Sciatic nerve (tissue), 2 donors: ENCODE measurements at regions not wholly inside any gene's neighbourhood (a gene's known extent, or its start where the extent isn't known, plus 50 kb on each side); places are given as distances from the start of the nearest gene placed in this dataset.
A peak's percentile ranks its signal among the peaks of the same experiment; 100 is the strongest.

ENCODE experiments used
- ATAC-seq: fragments of 200-7000 bp; cut with Tn5 transposase; one replicate; pipeline ENCODE4 v1.9.1; 2020; ENCODE audit warnings: mild to moderate bottlenecking, moderate library complexity
- DNase-seq: peaks from one replicate; pipeline ENCODE4 v3.0.0-alpha.2; 2020; ENCODE audit warnings: low spot score
- intact Hi-C: fragments of 100-400 bp; cut with DNase I; formaldehyde crosslinking; loops from one replicate; pipeline ENCODE4 v1.14.2; 2022
- donor health status: DM: no; HTN: no; CAD: no.
- donor health status: DM: no; HTN: no; CAD: no.

DNA sequence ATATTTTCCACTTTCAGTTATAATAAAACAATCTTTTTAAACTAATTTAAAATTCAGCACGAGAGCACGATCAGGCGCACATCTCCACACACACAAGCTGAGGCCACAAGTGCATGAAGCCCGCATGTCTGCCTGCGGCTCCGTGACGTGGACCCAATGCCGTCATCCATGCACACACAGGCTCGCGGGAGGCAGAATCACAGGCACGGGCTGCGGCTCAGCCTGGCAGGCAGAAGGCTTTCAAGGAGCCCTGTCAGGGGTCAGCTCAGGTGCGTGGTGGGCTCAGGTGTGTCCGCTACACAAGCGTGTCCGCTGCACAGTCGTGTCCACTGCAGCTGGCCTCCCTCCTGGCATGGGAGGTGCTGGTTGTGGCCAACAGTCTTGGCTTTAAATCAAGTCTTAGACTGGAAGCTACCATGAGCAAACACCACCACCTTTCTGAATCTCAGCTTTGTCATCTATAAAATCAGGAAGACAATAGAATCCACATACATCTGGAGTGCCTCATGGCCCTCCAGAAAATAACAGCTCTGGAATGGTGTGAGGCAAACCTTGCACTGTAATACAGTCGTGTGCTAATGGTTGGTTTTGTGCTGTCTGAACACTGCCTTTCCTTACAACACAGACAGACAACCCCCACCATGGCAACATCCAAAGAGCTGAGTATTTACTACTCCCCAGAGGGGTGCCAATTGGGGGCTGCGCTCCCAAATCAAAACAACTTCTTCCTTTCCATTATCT lies 210.1 kb downstream of the NDUFA10 start:
- DNase-seq (peak; percentile 51), ATAC-seq (peak; percentile 61)
- intact Hi-C loops: no loop called here

DNA sequence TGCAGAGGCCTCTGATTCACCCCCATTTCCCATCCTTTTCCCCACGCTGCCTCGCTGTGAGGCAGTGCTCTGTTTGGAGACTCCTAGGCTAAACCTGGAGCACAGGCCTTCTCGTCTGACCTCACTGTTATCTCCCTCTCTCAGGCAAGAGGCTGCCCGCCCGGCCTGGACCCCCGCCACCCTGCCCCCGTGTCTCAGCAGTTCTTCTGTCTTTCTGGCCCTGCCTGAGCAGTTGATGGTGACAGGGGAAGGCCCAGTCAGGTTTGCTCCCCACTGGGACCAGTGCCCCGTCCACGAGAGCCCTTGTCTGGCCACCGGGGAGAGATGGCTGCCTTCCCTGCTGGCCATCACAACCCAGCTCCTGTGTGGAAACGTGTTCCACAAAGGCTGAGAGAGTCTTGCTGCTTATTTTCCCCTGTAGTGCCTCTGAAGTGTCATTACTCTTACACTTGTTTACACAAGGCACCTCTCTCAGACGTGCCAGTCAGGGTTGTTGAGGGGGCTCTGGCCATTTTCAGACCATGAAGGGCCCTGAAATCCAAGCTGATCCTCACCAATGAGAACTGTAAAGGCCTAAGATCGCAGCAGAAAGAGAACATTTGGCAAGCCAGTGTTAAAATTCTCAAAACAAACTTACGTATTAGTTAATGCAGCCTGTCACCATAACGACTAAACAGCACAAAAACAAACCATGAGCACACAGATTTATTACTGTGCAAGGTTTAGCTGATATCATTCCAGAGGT lies 210.9 kb downstream of the NDUFA10 start:
- DNase-seq (peak; percentile 51), ATAC-seq (peak; percentile 61)
- intact Hi-C loops: no loop called here

DNA sequence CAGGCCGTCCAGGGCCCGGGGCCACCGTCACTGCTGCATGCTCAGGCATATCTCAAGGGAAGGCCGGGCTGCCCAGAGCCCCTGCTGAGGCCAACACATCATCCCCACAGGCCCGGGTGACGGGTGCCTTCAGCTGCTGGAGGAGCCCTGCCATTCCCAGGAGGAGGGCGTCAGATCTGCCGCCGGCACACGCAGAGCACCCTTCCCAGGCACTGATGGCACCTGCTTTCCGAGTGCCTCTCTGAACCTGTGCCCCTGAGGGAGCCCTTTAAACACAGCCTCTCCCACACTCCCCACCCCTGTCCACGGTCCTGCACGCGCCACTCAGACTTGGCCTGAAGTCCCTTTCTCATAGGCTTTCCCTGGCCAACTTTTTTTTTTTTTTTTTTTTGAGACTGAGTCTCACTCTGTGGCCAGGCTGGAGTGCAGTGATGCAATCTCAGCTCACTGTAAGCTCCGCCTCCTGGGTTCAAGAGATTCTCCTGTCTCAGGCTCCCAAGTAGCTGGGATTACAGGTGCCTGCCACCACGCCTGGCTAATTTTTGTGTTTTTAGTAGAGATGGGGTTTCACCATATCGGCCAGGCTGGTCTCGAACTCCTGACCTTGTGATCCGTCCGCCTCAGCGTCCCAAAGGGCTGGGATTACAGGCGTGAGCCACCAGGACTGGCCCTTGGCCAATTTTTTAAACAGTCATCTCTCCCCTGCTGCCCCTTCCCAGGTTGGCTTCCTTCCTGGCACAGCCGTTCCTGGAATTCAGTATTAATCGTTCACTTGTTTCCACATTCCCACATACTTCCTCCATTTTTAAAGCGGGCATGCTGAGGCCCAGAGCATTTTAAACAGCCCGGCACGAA lies 211.7 kb downstream of the NDUFA10 start:
- ATAC-seq (peak; percentile 25), DNase-seq (peak; percentile 53)
- intact Hi-C loops: no loop called here

DNA sequence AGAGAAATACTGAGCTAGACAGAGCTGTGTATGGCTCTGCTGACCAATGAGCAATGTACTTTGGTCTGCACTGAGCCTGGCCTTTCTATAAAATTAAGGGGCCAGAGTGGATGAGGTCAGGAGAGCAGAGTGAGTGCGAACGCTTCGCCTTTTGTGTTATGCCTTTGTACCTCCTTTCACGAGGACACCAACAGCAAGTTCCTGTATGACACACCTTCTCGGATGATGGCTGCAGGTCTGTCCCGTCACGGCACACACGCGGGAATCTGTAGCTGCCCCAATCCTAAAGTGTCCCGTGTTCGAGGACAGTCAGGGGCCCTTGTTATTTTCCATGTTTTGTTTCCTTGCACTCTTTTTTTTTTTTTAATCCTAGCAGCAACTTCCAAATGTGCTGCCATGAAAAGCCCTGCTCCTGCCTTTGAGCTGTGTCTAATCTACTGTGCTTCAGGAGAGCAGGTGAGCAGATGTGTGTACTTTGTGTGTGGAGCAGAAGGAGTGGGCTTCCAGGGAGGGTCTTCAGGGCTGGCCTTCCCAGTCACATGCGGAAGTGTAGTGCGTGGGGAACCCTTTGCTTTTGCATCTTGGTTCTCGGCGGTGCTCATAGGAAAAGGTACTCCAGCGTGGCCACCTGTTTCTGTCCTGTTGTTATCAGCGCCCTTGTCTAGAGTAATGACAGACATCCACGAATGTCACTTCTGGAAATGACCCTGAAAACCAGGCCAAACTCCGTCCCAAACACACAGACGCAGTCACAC lies 213.2 kb downstream of the NDUFA10 start:
- peak; percentile 26 for DNase-seq
- intact Hi-C loops: no loop called here
- no peak for ATAC-seq

DNA sequence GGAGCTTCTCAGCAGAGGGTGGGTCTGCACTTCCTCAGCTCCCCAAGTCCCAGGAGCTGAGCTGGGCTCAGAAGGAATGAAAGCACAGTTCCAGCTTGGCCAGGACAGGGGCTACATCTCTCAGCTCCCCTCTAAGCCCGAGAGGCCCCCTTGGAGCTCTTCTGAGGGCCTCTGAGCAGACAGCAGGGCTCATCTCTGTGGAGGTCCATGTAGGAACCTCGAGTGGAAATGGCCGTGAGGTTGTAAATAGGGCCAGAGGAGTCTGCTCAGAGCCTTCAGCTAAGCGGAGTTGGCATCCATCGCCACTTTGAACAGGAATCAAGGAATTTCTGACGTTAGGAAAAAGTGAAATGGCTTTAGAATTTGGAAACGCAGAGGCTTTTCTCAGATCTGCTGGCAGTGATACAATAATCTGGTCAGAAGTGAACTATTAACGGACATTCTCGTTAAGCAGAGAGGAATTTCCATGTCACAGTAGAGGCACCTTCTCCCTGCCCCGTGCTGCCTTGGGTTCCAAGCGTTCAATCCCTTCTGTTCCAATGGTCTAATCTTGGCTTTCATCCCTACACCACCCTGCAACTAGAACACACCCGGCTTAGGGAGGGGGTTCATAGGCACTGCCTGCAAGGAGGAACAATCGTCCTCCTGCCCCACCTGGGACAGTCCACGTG lies 213.9 kb downstream of the NDUFA10 start:
- peak; percentile 50 for ATAC-seq
- DNase-seq: peak; percentile 40
- intact Hi-C loops: no loop called here

DNA sequence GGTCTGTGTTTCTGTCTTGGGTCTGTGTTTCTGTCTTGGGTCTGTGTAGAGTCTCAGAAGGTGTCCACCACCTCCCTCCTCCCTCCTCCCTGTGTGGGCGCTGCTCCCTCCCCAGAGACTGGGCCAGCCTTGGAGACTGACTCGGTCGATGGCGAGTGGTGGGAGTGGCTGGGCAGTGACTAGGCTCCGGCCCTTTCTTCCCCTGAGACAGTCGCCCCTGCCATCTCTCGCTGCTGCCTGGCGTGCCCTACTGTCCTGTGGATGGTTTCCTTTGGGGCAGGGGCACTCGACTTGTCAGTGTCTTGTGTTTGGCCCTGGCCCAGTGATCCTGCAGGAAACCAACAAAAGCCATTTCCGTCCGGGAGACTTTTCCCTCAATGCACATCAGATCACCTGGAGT lies 215.8 kb downstream of the NDUFA10 start:
- intact Hi-C loops: no loop called here
- DNase-seq: peak; percentile 51
- ATAC-seq: no peak

DNA sequence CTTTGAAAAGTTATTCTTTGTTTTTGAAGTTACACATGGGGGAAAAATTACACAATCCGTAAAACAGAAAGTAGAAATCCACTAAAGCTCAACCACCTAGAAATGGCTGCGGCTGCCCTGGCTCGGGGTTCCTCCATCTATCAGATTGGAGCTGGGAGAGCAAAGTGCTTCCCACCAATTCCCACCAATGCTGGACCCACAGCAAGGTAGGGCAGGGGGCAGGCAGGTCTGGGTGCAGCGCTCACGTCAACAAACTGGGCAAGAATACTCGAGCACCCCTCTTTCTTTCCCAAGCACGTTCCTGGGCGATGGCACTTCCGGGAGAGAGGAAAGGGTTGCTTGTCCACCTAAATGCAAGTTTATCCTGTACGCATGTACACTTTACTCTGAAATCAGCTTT lies 217.6 kb downstream of the NDUFA10 start:
- intact Hi-C loops: no loop called here

DNA sequence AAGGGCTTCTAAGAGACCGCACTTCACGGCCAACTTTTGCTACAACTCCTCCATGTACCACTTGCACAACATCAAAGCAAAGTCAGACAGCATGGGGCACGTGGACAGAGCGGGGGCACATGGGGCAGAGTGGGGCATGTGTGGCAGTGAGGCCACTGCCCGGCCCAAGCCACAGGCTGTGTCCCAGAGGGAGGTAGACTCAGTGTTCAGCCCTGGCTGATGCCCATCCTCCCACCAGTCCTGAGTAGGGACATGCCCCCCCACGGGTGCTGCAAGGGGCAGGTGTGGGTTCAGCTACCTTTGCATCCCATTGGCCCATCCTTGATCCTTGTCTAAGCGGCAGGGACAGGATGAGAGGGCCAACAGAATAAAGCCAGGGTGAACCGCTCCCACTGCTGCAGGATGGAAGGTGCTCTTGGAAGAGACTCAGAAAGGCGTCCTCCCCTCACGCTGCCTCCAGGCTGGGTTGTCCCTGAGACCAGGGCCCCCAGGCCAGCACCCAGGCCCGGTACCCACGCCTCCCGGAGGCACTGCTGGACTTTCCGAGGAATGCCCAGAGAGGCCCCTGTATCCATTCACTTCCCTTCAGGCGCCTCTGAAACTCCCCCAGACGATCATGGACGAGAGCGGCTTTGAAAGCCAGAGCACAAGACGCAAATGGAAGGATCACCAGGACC lies 218.2 kb downstream of the NDUFA10 start:
- peak; percentile 49 for DNase-seq

More for the DNA sequence above, 217.6 kb downstream of the NDUFA10 start:
- ATAC-seq (no peak), DNase-seq (peak; percentile 18)

DNA sequence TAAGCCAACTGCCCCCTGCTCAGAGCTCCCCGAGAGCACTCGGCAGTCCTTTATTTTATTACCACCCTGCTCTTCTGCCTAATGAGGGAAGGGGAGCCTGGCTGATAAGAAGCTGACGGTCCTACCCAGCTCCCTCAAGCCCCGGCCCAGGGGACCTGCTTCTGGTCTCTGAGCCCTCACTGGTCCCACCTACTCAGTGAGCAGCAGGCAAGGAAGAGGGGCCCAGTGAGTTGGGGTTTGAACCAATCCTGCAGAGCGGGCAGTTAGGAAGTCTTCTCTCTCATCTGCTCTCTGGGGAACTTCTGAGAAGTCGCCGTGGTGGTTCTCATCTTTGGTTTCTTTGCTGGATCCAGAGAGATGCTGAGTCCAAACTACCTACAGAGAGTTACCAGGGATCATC lies 218.9 kb downstream of the NDUFA10 start:
- ATAC-seq (no peak), DNase-seq (peak; percentile 42)
- intact Hi-C loops: no loop called here

More for the DNA sequence above, 218.2 kb downstream of the NDUFA10 start:
- intact Hi-C loops: no loop called here
- ATAC-seq: no peak

DNA sequence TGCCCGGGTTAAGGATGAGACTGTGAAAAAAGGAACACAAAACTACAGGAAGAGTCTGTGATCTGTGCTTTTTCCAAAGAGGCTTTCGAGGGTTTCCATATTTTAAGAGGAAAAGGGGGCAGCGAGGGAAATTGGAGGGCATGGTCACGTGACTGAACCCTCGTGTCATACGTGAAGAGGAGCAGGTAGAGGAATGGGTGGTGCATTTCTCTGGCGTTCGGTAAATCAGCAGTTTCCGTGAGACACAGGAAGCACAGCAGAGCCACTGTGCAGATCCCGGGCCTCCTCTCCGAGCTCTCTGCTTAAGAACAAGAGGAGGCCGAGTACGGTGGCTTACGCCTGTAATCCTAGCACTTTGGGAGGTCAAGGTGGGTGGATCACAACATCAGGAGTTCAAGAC lies 219.7 kb downstream of the NDUFA10 start:
- ATAC-seq (no peak), DNase-seq (no peak)
- intact Hi-C loops: no loop called here

DNA sequence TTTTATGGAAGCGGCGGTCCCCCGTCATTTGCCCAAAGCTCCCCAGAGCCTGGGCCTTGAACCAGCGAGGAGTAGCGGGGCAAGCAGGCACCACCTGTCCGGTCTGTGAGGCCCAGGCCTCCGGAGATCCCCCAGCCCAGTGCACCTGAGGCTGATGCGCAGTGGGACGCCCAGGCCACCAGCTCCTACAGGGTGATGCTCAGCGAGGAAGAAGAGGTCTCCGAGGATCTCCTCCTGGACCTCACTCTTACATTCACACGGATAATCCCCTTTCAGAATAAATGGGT lies 220.2 kb downstream of the NDUFA10 start:
- no peak for ATAC-seq
- intact Hi-C loops: no loop called here
- peak; percentile 38 for DNase-seq

DNA sequence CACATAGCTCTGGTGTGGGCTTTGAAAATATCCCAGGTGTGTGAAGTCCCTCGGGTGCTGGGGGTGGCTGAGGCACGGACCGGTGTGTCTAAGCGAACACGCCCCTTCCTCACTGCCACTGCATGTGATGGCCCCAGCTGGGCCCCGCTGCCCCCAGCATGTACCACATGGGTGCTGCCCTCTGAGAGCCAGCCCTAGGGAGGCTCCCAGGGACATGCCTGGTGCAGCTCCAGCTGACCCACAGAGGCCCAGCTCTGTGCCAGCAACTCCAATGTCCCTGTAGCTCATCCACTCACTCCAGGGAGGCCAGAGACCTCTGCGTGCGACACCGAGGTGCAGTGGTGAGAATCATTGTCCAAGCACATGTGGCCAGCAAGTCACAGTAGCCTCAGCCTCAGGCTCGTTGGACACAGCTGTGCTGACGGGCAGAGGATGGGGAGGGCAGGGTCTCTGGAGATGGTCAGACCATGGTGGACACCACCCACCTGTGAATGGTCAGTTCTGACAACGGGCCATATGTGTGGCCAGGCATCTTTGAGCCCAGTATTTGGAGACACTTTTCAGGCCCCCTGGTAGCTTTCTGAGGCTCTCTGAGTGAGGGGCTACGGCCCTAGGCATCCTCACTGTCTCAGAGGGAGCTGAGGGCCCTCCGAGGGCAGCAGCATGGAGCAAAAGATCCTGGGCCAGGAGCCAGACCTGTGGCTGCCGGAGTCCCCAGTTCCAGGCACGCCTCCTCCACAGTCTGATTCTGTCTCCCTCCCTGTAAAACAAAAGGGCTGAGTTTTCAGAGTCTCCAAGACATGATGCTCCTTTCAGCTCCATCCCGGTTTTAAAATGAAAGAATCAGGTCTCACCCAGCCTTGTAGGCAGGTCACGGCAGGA lies 220.7 kb downstream of the NDUFA10 start:
- intact Hi-C loops: no loop called here
- ATAC-seq: no peak
- DNase-seq: peak; percentile 35

DNA sequence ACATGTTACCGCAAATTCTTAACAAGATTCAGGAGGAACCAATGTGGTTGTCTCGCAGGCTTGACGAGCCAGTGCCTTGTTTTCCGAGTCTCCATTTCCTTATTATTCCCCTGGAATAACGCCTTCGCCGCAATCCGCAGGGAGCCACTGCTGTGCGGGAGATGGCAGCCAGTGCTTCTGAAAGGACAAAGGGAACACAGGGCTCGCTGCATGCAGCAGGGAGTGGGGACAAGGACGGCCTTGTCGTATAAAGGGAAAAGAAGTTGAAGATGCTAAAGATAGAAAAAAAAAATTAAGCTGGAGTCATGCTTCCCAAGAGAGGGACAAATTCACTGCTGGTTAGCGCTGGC lies 221.4 kb downstream of the NDUFA10 start:
- ATAC-seq: no peak
- no peak for DNase-seq
- intact Hi-C loops: no loop called here

DNA sequence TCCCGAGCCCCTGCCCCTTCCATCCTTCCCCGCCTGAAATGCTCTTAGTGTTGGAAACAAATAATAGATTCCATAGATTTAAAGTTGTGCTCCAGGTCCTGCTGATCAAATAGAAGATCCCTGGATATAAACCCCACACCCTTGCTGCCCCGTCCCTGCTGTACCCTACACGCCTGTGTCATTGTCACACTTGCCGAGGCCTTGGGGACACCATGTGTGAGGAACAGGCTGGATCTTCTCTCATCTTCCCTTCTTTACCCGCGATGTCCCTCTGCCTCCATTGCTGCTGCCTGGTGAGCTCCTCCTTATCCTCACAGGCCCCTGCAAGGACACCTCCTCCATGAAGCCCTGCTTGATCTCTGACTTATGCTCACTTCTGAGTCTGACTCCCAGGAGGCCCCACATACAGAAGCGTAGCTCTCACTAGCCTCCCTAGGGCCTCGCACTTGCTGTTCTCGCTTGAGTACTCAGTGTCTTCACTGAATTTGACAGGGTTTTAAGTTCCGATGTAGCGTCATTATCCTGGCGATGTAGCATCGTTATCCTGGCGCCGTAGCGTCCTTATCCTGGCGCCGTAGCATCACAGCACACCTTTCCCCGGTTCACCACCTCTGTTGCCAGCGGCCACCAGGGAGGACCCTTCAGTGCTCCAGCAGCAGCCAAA lies 221.9 kb downstream of the NDUFA10 start:
- no peak for ATAC-seq
- DNase-seq: peak; percentile 17
- intact Hi-C loops: no loop called here

DNA sequence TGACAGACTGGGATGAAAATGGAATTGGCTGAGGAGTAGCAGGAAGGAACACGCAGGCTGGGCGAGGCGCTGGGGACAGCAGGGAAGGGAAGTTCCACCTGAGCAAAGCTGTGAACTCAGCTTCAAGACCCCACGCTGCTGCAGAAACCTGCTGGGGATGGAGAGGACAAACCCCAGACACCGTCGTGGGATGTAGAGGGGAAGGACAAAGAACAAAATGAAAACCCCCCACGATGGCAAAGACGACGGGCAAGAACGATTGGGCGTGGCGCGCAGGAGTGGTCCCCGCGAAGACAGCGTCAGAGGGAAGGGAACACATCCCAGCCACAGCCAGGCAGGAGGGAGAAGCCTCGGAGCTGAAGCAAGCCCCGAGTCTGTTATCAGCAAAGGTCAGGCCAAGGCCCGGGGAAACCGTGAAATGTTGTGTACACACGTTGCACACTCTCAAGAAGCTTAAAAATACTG lies 222.9 kb downstream of the NDUFA10 start:
- intact Hi-C loops: no loop called here
- no peak for ATAC-seq
- peak; percentile 44 for DNase-seq

DNA sequence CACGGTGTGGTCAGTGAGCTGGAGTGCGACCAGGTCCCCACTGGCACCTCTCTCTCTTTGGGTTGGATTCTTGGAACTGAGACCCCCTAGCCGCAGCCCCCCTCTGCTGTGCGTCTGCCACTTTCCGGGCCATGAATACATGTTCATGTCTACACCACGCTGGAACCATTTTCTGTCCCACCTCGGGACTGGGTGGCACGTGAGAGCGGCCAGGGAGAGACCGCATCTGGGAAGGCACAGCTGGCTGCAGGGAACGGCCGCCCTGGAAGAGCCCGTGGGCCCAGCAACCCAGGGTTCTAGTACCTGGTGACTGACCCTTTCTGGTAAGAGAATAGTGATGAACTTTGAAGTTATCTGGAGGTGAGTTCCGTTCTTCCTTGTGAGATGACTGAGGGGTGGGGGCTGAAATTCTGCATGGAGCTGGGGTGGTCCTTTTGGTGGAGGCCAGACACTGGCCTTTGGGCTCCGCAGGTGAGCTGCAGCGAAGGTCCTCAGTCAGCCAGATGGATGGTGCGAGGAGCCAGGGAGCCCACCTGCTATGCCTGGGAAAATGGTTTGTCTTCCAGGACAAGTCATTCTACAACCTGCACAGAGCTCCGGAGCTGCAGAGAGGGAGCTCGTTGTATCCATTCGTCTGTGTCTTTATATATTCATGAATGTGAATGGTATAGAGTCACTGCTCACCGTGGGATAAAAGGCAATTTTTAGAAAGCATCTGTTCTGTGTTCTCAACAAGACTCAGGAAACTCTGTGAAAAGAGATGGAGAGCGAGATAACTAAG lies 223.5 kb downstream of the NDUFA10 start:
- DNase-seq: peak; percentile 35
- intact Hi-C loops: no loop called here
- no peak for ATAC-seq
